Mucosa of descending colon (tissue), 3 donors: ENCODE measurements at regions not wholly inside any gene's neighbourhood (a gene's known extent, or its start where the extent isn't known, plus 50 kb on each side); places are given as distances from the start of the nearest gene placed in this dataset.

Source experiments
- ATAC-seq: fragments of 200-7000 bp; cut with Tn5 transposase; one replicate; pipeline ENCODE4 v1.9.1; 2020; ENCODE audit warnings: mild to moderate bottlenecking, moderate library complexity
- DNase-seq, 3 donors: peaks; one replicate each; pipeline ENCODE4 v3.0.0-alpha.2; 2020
- H3K36me3 ChIP-seq: fragments of 200-600 bp; one replicate; pipeline ENCODE4 v1.8.0; 2021; ENCODE audit warnings: low read depth, mild to moderate bottlenecking
- H3K4me1 ChIP-seq: fragments of 200-600 bp; one replicate; pipeline ENCODE4 v1.8.0; 2021; ENCODE audit warnings: low read depth, mild to moderate bottlenecking
- H3K4me3 ChIP-seq: fragments of 200-600 bp; one replicate; pipeline ENCODE4 v1.8.0; 2021; ENCODE audit warnings: mild to moderate bottlenecking
- H3K9me3 ChIP-seq: fragments of 200-600 bp; one replicate; pipeline ENCODE4 v1.8.0; 2021; ENCODE audit warnings: mild to moderate bottlenecking
- CTCF ChIP-seq: fragments of 200-600 bp; IDR thresholded peaks from one replicate; pipeline ENCODE4 v1.8.0; 2022; ENCODE audit warnings: antibody characterized with exemption, mild to moderate bottlenecking
- intact Hi-C, 2 donors: fragments of 100-400 bp; cut with DNase I in 1 of 2; cut with micrococcal nuclease in 1 of 2; formaldehyde crosslinking; loops; one replicate each; pipeline versions ENCODE4 v1.11.0 to v1.11.1; 2022; cut with DNase I, micrococcal nuclease
- donor health status: DM: no; HTN: no; CAD: no; lungs with moderate emphysema.
- donor health status: DM: no; HTN: no; CAD: no.
- donor health status: DM: no; HTN: yes; CAD: no.

GRCh38 chr4:186360551-186360950 is 94.6 kb downstream of the F11 start:
- no peak for DNase-seq
- no peaks in the 10 kb centered on the region for H3K4me1 ChIP-seq
- TF ChIP-seq CTCF = no peak
- no peak overlapping the region for H3K4me3 ChIP-seq
- H3K9me3 ChIP-seq = peaks cover 22% of the 10 kb centered on the region
- H3K36me3 ChIP-seq = no peaks in the 10 kb centered on the region
- intact Hi-C loops = no loop called here
- ATAC-seq = no peak

- DNase-seq = no peak
- ATAC-seq = no peak
- H3K36me3 ChIP-seq = no peaks in the 10 kb centered on the region
- intact Hi-C loops = no loop called here
- H3K9me3 ChIP-seq = no peaks in the 10 kb centered on the region
- TF ChIP-seq CTCF = no peak
- H3K4me1 ChIP-seq = no peaks in the 10 kb centered on the region
- H3K4me3 ChIP-seq = no peak overlapping the region
These were observed 85.7 kb downstream of the F11 start for GRCh38 chr4:186351668-186352194.

- Histone ChIP-seq H3K4me1 (no peaks in the 10 kb centered on the region), H3K4me3 (no peak overlapping the region), H3K9me3 (no peaks in the 10 kb centered on the region), H3K36me3 (no peaks in the 10 kb centered on the region)
- ATAC-seq (no peak), DNase-seq (no peak)
- TF ChIP-seq CTCF = no peak
- intact Hi-C loops = no loop called here
These were observed 82.4 kb downstream of the F11 start for GRCh38 chr4:186348433-186348832.

GRCh38 chr4:186347743-186348142 is 81.8 kb downstream of the F11 start:
- no peak for DNase-seq
- TF ChIP-seq CTCF = no peak

GRCh38 chr4:186345184-186345583 is 79.2 kb downstream of the F11 start:
- intact Hi-C loops = no loop called here
- DNase-seq (no peak), ATAC-seq (peak; percentile 70)
- Histone ChIP-seq H3K9me3 (no peaks in the 10 kb centered on the region), H3K36me3 (no peaks in the 10 kb centered on the region), H3K4me1 (no peaks in the 10 kb centered on the region), H3K4me3 (no peak overlapping the region)
- TF ChIP-seq CTCF = no peak

More at GRCh38 chr4:186347743-186348142, 81.8 kb downstream of the F11 start:
- Histone ChIP-seq H3K36me3 (no peaks in the 10 kb centered on the region), H3K9me3 (no peaks in the 10 kb centered on the region), H3K4me3 (no peak overlapping the region), H3K4me1 (no peaks in the 10 kb centered on the region)
- no peak for ATAC-seq
- intact Hi-C loops = no loop called here

GRCh38 chr4:186342582-186342981 is 76.6 kb downstream of the F11 start:
- DNase-seq (no peak), ATAC-seq (no peak)
- no peaks in the 10 kb centered on the region for H3K4me1 ChIP-seq
- H3K4me3 ChIP-seq = no peak overlapping the region
- H3K36me3 ChIP-seq = no peaks in the 10 kb centered on the region
- intact Hi-C loops = no loop called here
- TF ChIP-seq CTCF = no peak
- H3K9me3 ChIP-seq = no peaks in the 10 kb centered on the region
